GM12892 (cell line): ENCODE measurements at regions not wholly inside any gene's neighbourhood (a gene's known extent, or its start where the extent isn't known, plus 50 kb on each side); places are given as distances from the start of the nearest gene placed in this dataset.

Source experiments
- POLR2A ChIP-seq: IDR thresholded peaks from 2 replicates; pipeline ENCODE4 v1.6.1; 2011; ENCODE audit warnings: low read depth, low read length, control low read depth
- POLR2AphosphoS5 ChIP-seq: IDR thresholded peaks from 2 replicates; pipeline ENCODE4 v1.6.1; 2011; ENCODE audit warnings: low read depth, low read length, control low read depth
- TAF1 ChIP-seq: IDR thresholded peaks from 2 replicates; pipeline ENCODE4 v1.6.1; 2011; ENCODE audit warnings: low read depth, mild to moderate bottlenecking, control low read depth, low read length, borderline replicate concordance

GRCh38 chr6:73989428-73989827 lies 293.4 kb downstream of the CD109 start:
- TF ChIP-seq POLR2AphosphoS5 = no peak
- TF ChIP-seq TAF1 = no peak
- TF ChIP-seq POLR2A = no peak
